WTC11 (cell line): ENCODE measurements at regions not wholly inside any gene's neighbourhood (a gene's known extent, or its start where the extent isn't known, plus 50 kb on each side); places are given as distances from the start of the nearest gene placed in this dataset.
"Not testable (repeated sequence)": the region's sequence is repeated elsewhere in the genome, so short reads cannot be mapped to it uniquely, and the experiment has no call there.

Source experiments
- ATAC-seq: fragments of 200-7000 bp; cut with Tn5 transposase; 2 replicates; pipeline ENCODE4 v1.10.0; 2021; ENCODE audit warnings: mild to moderate bottlenecking, moderate library complexity
- CTCF ChIA-PET: fragments of 300-600 bp; sonication (Branson Sonifier 250); formaldehyde crosslinking; loops from one replicate; lab custom pipeline; 2021; ENCODE audit warnings: antibody characterized with exemption; lab: Charles Lee
- POLR2A ChIA-PET: fragments of 350-600 bp; sonication (Branson Sonifier 250); formaldehyde crosslinking; loops from one replicate; lab custom pipeline; 2021; ENCODE audit warnings: antibody characterized with exemption; lab: Charles Lee
- DNase-seq: peaks from one replicate; pipeline ENCODE4 v3.0.0; 2021; ENCODE audit warnings: low spot score
- H3K27ac Mint-ChIP-seq: 2 replicates; pipeline ENCODE4 v1.8.0; 2021; ENCODE audit warnings: mixed read lengths
- H3K27me3 Mint-ChIP-seq: 2 replicates; pipeline ENCODE4 v1.8.0; 2021; ENCODE audit warnings: low read depth, mild to moderate bottlenecking, moderate library complexity, mixed read lengths
- H3K36me3 Mint-ChIP-seq: 2 replicates; pipeline ENCODE4 v1.8.0; 2021; ENCODE audit warnings: mixed read lengths
- H3K4me1 Mint-ChIP-seq: 2 replicates; pipeline ENCODE4 v1.8.0; 2022; ENCODE audit warnings: mixed read lengths
- H3K4me3 Mint-ChIP-seq: 2 replicates; pipeline ENCODE4 v1.8.0; 2021; ENCODE audit warnings: mild to moderate bottlenecking, moderate library complexity, mixed read lengths
- H3K9me3 Mint-ChIP-seq: 2 replicates; pipeline ENCODE4 v1.8.0; 2021; ENCODE audit warnings: mixed read lengths
- CREM ChIP-seq: sonication (generic); formaldehyde crosslinking; IDR thresholded peaks from 2 replicates; pipeline ENCODE4 v1.8.1; 2022; ENCODE audit warnings: mild to moderate bottlenecking, missing genetic modification reagents, moderate library complexity
- FOXK1 ChIP-seq: sonication (generic); formaldehyde crosslinking; IDR thresholded peaks from 2 replicates; pipeline ENCODE4 v1.8.0; 2022; ENCODE audit warnings: mild to moderate bottlenecking, moderate library complexity, missing genetic modification reagents
- GABPB1 ChIP-seq: sonication (generic); formaldehyde crosslinking; IDR thresholded peaks from 2 replicates; pipeline ENCODE4 v1.8.1; 2023; ENCODE audit warnings: mild to moderate bottlenecking, missing genetic modification reagents
- IRF2 ChIP-seq: sonication (generic); formaldehyde crosslinking; IDR thresholded peaks from 2 replicates; pipeline ENCODE4 v1.8.0; 2022; ENCODE audit warnings: low read depth, missing genetic modification reagents, borderline replicate concordance
- JAZF1 ChIP-seq: fragments of 250-450 bp; sonication (Bioruptor Pico); IDR thresholded peaks from 2 replicates; pipeline ENCODE4 v1.9.0; 2021; ENCODE audit warnings: moderate library complexity, mild to moderate bottlenecking, inconsistent platforms
- KAT7 ChIP-seq: sonication (generic); formaldehyde crosslinking; IDR thresholded peaks from 2 replicates; pipeline ENCODE4 v1.8.1; 2023; ENCODE audit warnings: missing genetic modification reagents, mild to moderate bottlenecking, borderline replicate concordance
- OVOL2 ChIP-seq: fragments of 250-450 bp; sonication (Bioruptor Pico); IDR thresholded peaks from 2 replicates; pipeline ENCODE4 v1.9.0; 2021; ENCODE audit warnings: mild to moderate bottlenecking, borderline replicate concordance
- RELA ChIP-seq: sonication (generic); formaldehyde crosslinking; IDR thresholded peaks from 2 replicates; pipeline ENCODE4 v1.8.1; 2022; ENCODE audit warnings: missing genetic modification reagents, mild to moderate bottlenecking, borderline replicate concordance
- SMAD3 ChIP-seq: sonication (generic); formaldehyde crosslinking; IDR thresholded peaks from 2 replicates; pipeline ENCODE4 v1.8.0; 2022; ENCODE audit warnings: missing genetic modification reagents, mild to moderate bottlenecking, borderline replicate concordance
- ZNF138 ChIP-seq: sonication (generic); formaldehyde crosslinking; conservative IDR thresholded peaks from 2 replicates; pipeline ENCODE4 v1.8.1; 2022; ENCODE audit warnings: mild to moderate bottlenecking, moderate library complexity, missing genetic modification reagents
- ZNF232 ChIP-seq: sonication (generic); formaldehyde crosslinking; IDR thresholded peaks from 2 replicates; pipeline ENCODE4 v1.8.0; 2022; ENCODE audit warnings: mild to moderate bottlenecking, missing genetic modification reagents
- ZNF263 ChIP-seq: sonication (generic); formaldehyde crosslinking; IDR thresholded peaks from 2 replicates; pipeline ENCODE4 v1.8.1; 2022; ENCODE audit warnings: low read depth, mild to moderate bottlenecking, moderate library complexity, missing genetic modification reagents
- ZNF532 ChIP-seq: fragments of 250-450 bp; sonication (Bioruptor Pico); IDR thresholded peaks from 2 replicates; pipeline ENCODE4 v1.9.0; 2021; ENCODE audit warnings: mild to moderate bottlenecking, borderline replicate concordance
- TF ChIP-seq, protein P1 (sequence below): sonication (generic); formaldehyde crosslinking; IDR thresholded peaks from 2 replicates; pipeline ENCODE4 v1.8.0; 2023; ENCODE audit warnings: missing genetic modification reagents, mild to moderate bottlenecking, borderline replicate concordance
- TF ChIP-seq, protein P2 (sequence below): fragments of 250-450 bp; sonication (Bioruptor Pico); IDR thresholded peaks from 2 replicates; pipeline ENCODE4 v1.8.0; 2021; ENCODE audit warnings: mild to moderate bottlenecking

DNA sequence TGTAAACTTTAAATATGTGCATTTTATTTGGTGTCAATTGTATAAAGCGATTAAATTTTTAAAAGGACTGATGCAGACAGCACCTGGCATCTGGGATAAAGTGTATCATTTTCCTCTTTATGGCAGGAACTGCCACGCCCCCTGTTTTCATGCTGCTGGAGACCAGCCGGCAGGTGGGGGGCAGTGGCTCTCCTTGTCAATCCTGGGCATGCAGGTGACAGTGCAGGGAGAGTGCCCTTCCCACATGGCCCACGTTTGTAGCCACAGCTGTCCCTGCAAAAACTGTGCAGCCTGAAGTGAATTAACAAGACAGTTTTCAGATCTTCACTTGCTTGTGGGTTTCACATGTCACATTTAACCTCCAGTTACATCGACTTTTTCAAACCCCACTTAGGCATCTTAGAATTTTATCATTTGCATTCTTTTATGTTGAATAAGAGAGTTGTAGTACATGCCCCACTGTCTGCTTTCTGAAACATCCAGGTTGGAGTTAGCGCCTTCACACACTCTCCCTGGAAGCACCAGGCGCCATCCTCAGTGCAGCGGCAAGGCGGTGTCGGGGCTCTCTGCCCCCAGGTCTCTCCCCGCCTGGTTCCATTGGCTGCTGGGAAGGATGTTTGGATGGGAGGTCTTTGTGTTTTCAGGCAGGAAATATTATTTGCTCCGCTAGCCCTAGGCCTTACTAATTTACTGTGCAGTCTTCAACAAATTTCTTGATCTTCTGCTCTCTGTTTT lies 134.2 kb upstream of the FAN1 start:
- DNase-seq, H3K4me1 Mint-ChIP-seq, POLR2A ChIA-PET, H3K4me3 Mint-ChIP-seq, CTCF ChIA-PET, ATAC-seq, H3K27ac Mint-ChIP-seq, H3K27me3 Mint-ChIP-seq: not testable (repeated sequence)
- H3K36me3 Mint-ChIP-seq = peaks cover 54% of the 10 kb centered on the region
- peaks cover 32% of the 10 kb centered on the region for H3K9me3 Mint-ChIP-seq

DNA sequence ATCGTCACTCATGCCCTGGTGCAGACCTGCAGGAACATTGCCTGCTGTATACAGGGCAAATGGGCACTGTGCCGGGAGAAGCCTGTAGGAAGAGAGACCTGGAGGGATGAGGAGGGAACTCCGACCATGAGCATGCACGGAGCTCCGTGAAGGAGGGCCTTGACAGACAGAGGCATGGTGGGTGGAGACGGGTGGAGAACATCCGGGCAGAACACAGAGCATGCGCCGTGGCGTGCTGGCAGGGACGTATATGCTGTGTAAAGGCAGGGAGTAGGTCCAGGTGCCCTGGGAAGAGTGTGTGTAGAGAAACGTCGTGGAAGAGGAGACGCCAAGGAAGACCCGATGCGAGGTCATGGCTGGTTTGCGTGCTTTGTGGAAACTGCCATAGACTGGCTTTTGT lies 133.0 kb upstream of the FAN1 start:
- no peaks in the 10 kb centered on the region for H3K4me1 Mint-ChIP-seq
- DNase-seq (no peak), ATAC-seq (no peak)
- H3K27me3 Mint-ChIP-seq = peaks cover 13% of the 10 kb centered on the region; the same call in 1 of the 2 replicates
- no peak overlapping the region for H3K27ac Mint-ChIP-seq
- H3K4me3 Mint-ChIP-seq = no peak overlapping the region
- ChIA-PET POLR2A (no interaction called here), CTCF (no interaction called here)
- H3K9me3 Mint-ChIP-seq = peaks cover 42% of the 10 kb centered on the region
- H3K36me3 Mint-ChIP-seq = peaks cover 66% of the 10 kb centered on the region
- TF ChIP-seq ZNF263 (CRISPR knock-in tag) = no peak
- no peak for TF ChIP-seq SMAD3 (CRISPR knock-in tag)
- no peak for TF ChIP-seq GABPB1 (CRISPR knock-in tag)
- no peak for TF ChIP-seq OVOL2 (CRISPR knock-in tag)
- no peak for TF ChIP-seq FOXK1 (CRISPR knock-in tag)
- no peak for TF ChIP-seq ZNF138 (CRISPR knock-in tag)
- TF ChIP-seq ZNF232 (CRISPR knock-in tag) = no peak
- TF ChIP-seq RELA = no peak
- TF ChIP-seq KAT7 (CRISPR knock-in tag) = no peak
- no peak for TF ChIP-seq JAZF1 (CRISPR knock-in tag)
- TF ChIP-seq, protein P1, sequence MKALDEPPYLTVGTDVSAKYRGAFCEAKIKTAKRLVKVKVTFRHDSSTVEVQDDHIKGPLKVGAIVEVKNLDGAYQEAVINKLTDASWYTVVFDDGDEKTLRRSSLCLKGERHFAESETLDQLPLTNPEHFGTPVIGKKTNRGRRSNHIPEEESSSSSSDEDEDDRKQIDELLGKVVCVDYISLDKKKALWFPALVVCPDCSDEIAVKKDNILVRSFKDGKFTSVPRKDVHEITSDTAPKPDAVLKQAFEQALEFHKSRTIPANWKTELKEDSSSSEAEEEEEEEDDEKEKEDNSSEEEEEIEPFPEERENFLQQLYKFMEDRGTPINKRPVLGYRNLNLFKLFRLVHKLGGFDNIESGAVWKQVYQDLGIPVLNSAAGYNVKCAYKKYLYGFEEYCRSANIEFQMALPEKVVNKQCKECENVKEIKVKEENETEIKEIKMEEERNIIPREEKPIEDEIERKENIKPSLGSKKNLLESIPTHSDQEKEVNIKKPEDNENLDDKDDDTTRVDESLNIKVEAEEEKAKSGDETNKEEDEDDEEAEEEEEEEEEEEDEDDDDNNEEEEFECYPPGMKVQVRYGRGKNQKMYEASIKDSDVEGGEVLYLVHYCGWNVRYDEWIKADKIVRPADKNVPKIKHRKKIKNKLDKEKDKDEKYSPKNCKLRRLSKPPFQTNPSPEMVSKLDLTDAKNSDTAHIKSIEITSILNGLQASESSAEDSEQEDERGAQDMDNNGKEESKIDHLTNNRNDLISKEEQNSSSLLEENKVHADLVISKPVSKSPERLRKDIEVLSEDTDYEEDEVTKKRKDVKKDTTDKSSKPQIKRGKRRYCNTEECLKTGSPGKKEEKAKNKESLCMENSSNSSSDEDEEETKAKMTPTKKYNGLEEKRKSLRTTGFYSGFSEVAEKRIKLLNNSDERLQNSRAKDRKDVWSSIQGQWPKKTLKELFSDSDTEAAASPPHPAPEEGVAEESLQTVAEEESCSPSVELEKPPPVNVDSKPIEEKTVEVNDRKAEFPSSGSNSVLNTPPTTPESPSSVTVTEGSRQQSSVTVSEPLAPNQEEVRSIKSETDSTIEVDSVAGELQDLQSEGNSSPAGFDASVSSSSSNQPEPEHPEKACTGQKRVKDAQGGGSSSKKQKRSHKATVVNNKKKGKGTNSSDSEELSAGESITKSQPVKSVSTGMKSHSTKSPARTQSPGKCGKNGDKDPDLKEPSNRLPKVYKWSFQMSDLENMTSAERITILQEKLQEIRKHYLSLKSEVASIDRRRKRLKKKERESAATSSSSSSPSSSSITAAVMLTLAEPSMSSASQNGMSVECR = no peak
- no peak for TF ChIP-seq CREM (CRISPR knock-in tag)
- no peak for TF ChIP-seq ZNF532 (CRISPR knock-in tag)

- DNase-seq (no peak), ATAC-seq (no peak)
- H3K9me3 Mint-ChIP-seq = peaks cover 30% of the 10 kb centered on the region
- ChIA-PET POLR2A (interaction anchor here (0.6 kb wide), 1 partner anchor 16 kb away, joined by 4 read pairs; no protein-coding TSS in a partner anchor), CTCF (interaction anchor here (0.6 to 0.9 kb wide), 3 partner anchors 76 to 652 kb away, joined by 3 to 4 read pairs (median 3); no protein-coding TSS in a partner anchor)
- peaks cover 13% of the 10 kb centered on the region for H3K27me3 Mint-ChIP-seq
- H3K27ac Mint-ChIP-seq = no peak overlapping the region
- no peaks in the 10 kb centered on the region for H3K4me1 Mint-ChIP-seq
- peaks cover 8% of the 10 kb centered on the region for H3K36me3 Mint-ChIP-seq
- no peak overlapping the region for H3K4me3 Mint-ChIP-seq
- TF ChIP-seq, protein P2, sequence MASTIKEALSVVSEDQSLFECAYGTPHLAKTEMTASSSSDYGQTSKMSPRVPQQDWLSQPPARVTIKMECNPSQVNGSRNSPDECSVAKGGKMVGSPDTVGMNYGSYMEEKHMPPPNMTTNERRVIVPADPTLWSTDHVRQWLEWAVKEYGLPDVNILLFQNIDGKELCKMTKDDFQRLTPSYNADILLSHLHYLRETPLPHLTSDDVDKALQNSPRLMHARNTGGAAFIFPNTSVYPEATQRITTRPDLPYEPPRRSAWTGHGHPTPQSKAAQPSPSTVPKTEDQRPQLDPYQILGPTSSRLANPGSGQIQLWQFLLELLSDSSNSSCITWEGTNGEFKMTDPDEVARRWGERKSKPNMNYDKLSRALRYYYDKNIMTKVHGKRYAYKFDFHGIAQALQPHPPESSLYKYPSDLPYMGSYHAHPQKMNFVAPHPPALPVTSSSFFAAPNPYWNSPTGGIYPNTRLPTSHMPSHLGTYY = no peak
- no peak for TF ChIP-seq IRF2 (CRISPR knock-in tag)
Observed at GRCh38 chr15:30783019-30783418, 120.7 kb upstream of the FAN1 start.
